GM18907 (cell line): ENCODE measurements at regions not wholly inside any gene's neighbourhood (a gene's known extent, or its start where the extent isn't known, plus 50 kb on each side); places are given as distances from the start of the nearest gene placed in this dataset.
"Not testable (repeated sequence)": the region's sequence is repeated elsewhere in the genome, so short reads cannot be mapped to it uniquely, and the experiment has no call there.

ENCODE experiments used
- ATAC-seq: cut with Tn5 transposase; IDR thresholded peaks from one replicate; pipeline ENCODE4 v1.9.1; 2021; ENCODE audit warnings: mild to moderate bottlenecking, moderate library complexity; ENCODE audit not compliant: unreplicated experiment

DNA sequence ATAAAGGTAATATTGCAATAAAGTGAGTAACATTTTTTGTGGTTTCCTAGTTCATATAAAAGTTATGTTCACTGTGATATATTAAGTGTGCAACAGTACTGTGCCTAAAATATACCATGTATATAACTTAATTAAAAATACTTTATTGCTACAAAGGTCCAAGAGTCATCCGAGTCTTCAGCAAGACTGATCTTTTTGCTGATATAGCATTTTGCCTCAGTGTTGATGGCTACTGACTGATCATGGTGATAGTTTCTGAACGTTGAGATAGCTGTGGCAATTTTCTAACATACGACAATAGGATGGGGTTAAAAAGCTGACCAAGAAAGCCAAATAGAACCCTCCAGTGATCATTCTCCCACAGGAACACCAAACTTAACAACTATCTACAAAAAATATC lies 1302.7 kb downstream of the TECRL start:
- ATAC-seq = no peak

DNA sequence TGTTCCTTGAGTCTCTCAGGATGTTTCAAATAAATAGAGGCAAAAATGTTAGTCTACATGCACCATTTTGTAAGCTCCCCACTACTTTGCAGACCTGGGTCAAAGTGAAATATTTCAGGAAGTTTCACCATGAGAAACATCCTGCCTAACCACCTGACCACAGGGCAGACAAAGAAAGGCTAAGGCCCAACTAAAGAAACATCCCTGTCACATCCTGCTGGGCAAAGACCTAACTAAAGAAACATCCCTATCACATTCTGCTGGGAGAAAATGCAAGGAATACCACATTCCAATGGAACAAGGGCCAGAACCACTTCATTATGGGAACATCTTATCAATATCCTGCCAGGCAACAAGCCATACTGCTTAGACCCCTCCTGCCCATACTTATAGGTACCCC lies 1303.4 kb downstream of the TECRL start:
- ATAC-seq = no peak

DNA sequence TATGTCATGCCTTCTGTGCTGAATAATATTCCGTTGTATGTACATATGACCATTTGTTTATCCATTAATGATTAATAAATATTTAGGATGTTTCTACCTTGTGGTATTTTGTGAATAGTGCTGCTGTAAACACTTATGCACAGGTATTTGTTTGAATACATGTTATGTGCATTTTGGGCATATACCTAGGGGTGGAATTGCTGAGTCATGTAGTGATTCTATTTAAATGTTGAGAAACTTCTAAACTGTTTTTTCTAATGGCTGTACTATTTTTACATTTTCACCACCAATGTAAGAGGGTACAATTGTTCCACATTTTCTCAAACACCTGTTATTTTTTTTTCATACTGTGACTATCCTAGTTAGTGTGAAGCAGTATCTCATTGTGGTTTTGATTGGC lies 1318.6 kb downstream of the TECRL start:
- ATAC-seq = no peak

DNA sequence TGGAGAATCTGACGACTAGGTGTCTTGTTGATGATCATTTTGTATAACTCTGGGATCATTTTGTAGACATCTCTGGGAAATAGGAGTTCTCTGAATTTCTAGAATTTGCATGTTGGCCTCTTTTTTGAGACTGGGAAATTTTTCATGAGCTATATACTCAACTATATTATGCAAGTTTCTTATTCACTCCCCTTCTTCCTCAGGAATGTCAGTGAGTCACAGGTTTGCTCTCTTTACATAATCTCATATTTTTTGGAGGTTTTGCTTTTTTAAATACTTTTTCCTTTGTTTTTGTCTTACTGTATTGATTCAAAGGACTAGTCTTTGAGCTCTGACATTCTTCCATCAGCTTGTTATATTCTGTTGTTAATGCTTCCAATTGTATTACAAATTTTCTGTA lies 1324.2 kb downstream of the TECRL start:
- ATAC-seq = no peak

DNA sequence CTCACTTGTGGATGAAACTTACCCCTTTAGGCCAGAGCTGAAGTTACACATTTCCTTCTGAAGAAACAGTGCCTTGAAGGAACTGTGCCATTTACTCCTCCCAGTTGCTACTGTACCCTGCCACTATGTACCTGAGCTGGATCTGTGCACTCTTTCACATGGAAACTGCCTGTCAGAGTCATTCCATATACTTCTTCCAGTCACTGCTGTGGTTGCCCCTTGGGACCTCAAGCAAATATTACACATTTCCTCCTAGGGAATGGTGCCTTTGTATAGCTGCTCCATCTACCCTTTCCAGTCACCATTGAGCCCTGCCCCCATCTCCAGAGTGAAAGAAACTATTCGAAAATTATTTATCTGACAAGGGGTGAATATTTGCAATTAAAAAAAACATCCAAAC lies 1328.3 kb downstream of the TECRL start:
- ATAC-seq = no peak

DNA sequence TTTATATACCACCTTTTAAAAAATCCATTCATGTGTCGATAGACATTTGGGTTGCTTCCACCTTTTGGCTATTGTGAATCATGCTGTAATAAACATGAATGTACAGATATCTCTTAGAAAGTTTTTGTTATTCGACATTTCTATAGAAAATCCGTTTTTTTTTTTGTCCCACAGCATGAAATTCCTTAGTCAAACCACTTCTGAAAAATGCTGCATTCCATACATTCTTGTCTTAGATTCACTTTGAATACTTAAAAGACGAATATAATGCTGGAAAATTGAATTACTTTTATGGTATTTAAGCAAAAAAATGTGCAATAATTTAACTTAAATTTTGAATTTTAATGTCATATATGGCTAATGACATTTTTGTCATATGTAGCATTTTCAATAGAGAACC lies 1345.5 kb downstream of the TECRL start:
- ATAC-seq = no peak

DNA sequence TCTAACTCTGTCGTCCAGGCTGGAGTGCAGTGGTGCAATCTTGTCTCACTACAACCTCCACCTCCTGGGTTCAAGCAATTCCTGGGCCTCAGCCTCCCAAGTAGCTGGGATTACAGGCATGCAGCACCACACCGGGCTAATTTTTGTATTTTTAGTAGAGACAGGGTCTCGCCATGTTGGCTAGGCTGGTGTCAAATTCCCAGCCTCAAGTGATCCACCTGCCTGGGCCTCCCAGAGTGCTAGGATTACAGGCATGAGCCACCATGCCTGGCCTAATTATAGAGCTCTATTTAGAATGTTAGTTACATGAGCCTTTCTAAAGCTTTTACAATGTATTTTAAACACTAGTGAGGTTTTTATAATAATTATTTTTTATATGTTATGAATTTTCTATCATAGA lies 1346.4 kb downstream of the TECRL start:
- not testable (repeated sequence) for ATAC-seq

DNA sequence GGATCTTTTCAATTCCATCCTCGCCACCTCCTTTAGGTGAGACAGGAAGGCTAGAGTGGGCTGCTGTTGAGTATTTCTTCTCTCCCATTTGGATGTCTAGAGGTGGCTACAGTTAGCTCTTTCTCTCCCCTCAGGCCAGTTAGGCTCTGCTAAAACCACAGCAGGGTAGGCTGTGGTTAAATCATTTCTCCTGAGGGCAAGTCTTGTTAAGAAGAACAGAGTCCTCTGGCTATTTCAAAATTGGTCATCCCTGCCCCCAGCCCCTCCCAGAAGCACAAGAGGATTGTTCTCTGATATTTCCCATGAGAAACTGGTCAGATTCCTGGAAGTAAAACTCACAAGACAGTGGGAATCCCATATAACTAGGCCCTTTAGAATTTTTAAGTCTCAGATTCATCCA lies 1359.5 kb downstream of the TECRL start:
- ATAC-seq = no peak

DNA sequence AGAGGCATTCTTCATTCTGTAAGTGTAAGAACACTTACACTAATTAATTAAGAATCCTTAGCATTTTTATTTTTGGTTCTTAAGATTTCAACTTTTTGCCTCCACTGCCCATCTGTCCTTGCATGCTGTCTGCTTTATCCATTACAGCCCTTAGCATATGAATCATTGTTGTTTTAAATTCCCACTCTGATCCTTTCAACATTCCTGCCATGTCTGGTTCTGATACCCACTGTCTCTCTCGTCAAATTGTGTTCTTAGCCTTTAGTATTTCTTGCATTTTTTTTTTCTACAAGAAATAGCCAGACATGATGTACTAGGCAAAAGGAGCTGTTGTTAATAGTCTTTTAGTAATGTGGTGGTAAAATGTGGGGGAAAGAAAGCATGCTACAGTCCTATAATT lies 1360.0 kb downstream of the TECRL start:
- ATAC-seq = no peak

DNA sequence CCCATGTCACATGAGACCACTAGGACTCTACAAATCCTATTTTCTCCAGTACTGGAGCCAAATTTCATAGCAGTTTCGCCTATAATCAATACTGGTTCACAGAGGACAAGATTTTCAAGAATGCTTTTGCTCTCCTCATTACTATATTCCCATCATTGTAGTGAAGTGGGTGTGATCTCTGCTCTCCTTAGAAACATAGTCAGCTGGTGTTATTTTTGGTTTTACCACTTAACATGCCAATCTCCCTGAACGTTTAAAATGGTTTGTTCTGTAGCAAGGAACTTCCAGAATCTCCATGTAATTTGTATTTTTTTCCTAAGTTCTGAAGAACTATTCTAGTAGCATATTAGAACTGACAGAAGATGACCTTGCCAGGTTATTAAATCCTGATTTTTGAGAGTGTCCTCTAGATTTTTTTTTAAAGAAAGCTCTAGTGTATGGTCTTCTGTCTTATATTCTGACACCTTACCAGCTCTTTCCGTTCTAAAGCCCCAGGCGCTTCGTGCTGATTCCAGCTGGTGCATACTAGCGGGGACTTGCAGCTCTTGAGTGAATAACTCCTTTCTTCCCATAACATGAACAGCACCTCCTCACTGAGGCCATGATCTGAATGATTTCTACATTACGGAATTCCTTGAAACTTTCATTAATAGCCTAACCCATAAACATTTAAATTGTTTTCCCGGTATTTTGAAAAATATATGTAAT lies 1372.9 kb downstream of the TECRL start:
- no peak for ATAC-seq

DNA sequence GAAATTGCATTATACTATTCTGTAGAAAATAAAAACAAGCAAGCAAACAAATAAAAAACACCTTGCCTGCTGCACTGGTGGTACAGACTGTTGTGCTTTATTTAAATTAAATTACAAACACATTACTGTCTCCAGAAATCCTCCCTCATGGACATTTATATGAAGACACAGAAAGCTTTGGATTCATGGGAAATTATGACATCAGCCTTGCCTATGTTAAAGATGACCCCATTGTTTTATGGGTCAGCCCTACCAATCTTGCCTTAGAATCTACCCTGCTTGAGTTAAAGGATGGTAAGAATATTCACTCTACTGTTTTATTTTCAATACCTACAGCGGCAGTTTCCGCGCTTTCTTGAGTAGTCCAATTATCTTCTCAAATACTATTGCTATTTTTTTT lies 1379.9 kb downstream of the TECRL start:
- ATAC-seq = no peak

DNA sequence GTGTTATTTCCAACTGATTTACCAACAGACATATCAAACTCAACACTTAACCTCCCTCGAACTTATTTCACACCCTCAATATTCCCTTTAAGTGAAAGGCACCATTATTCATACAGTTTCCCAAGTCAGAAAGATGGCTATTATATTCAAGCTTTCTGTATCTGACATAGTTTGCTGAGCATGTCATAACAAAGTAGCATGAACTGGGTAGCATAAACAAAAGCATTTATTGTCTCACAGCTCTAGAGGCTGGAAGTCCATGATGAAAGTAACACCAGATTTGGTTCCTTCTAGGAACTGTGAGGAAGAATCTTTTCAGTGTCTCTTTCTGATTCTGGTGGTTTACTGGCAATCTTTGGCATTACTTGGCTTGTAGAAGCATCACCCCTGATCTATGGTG lies 1388.6 kb downstream of the TECRL start:
- no peak for ATAC-seq

DNA sequence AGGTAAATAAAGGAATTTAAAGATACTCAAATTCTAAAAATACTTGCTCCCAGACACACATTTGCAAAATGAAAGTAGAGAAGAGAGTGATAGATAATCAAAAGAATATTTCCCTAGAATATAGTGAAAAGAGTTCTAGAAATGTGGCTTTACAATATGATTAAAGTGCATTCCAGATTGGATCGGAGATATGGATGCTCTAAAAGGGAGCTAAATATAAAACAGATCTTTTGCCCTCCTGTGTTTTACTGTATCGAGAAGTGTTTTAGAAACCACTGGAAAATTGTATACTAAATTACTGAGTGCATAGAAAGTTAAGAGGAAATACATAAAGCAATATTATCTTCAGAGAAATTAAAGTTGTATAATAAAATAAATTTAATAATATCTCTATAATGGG lies 1392.0 kb downstream of the TECRL start:
- no peak for ATAC-seq

DNA sequence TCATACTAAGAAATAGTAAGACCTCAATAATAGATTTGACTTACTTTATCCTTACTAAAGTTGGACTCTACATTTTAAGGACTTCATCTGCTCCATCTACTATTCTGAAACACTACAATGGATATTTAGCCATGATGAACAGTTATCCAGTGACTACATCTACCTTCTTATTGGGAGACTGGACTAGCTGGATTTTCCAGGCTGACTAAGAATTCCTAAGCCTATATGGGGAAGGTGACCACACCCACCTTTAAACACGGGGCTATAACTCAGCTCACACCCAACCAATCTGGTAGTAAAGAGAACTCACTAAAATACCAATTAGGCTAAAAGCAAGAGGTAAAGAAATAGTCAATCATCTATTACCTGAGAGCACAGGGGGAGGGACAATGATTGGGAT lies 1438.4 kb downstream of the TECRL start:
- ATAC-seq = no peak

DNA sequence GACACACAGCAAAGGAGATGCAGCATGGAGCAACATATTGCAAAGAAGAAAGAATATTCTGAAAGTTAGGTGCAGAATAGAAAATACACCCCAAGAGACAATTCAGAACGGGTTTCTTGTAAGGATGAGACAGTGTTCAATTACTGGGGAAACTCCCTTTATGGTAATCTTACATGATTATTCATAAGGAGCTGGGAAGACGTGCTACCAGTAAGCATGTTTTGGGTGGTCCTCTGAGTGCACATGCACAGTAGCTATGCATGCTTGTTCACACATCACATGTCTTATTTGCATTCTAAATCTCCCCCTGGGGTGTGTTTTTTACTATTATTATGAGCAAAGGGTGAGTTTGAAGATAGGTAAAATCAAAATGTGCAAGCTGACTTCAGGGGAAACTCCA lies 1448.8 kb downstream of the TECRL start:
- no peak for ATAC-seq

DNA sequence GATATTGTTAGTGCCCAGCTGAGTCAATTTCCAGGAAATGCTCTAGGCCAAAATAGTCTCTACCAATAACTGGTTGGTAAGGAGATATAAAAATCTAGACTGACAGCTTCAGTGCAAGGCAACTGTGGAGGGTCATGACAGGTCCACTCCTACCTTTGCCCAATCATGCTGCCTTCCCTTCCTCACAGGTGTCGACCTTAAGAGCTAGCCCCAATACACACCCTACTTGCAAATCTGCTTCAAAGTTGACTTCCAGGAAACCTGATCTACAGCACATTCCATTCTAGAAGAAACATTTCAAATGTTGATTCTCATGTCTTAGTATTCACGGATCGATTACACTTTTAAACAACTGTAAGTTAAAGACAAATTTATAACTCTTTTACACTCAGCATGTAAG lies 1455.5 kb downstream of the TECRL start:
- no peak for ATAC-seq

DNA sequence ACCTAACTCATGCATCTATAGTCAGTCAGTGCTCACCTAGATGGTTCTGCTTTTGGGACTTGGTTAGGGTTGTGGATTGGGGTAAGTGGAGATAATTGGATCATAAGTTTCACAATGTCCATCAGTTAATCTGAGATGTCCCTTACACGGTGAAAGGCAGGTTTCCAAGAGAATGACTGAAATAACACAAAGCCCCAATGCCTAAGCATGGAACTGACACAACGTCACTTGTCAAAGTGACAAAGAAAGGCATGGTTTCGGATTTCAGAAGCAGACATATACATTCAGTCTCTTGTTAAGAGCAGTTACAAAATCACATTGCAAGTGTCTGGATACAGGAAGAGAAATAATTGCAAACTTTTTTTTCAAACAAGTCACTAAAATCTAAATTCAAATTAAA lies 1456.9 kb downstream of the TECRL start:
- no peak for ATAC-seq

DNA sequence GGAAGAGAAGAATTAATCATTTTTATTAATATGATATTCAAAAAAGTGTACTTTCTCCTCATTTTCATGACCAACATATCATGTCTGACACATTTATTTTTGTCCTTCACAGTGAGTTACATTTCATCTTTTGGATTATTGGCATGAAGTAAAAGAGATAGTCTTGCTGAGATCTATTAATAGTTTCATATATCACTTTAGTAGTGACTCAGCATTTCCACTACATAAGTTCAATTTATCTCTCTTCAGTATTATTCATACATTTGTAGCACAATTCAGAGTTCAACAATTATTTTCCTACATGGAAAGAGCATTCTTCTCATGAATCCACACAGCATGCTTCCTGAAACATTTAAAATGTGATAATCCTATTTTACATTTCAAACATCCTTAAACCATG lies 1461.1 kb downstream of the TECRL start:
- ATAC-seq = no peak

DNA sequence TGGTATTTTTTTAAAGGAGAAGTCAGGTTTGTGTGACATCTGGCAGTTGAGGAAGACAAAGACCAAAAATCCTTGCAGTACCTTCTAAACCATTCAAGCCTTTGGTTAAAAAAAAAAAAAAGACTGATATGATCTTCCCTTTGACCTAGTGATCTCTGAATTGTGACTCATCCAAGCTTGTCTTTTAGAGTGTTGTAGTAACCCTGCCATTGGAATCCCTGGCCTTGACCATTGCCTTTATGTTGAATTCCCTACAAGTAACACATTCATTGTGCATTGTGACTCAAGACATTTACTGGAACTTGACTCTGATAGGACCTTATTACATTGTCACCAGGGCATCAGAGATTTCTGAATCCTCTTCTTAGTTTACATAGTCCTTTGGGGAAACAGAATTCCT lies 1469.0 kb downstream of the TECRL start:
- no peak for ATAC-seq

DNA sequence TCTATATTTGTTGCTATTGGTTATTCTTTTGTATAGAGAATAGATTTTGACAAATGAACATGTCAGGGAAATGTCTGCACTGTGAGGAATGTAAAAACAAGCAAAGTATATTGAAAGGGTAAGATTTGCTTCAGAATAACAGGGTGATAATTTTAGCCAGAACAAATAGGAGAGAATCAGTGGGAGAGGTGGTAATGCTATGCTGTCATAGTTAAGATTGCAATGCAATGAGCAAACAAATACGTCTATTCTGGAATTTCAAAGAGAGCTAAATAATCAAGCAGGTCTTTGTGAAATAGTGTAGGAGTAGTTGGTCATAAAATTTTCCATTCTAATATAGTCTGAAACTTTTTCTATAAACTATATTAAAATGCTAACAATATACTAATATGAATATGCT lies 1478.4 kb downstream of the TECRL start:
- ATAC-seq = no peak

DNA sequence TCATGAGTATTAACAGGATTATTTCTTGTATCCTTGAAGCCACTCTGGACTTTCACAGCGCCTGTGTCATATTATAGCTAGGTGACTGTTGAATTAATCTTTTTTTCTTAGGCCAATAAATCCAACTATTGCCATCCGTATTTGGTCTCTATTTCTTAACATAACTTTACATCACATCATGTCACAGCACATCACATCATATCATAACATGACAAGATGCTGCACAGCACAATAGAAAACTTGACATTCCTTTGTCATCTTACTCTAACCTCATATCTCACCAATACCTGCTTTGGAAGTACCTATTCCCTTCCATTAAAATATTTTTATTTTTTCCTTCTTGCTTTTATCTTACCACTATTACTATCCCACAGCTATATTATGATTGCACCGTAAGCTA lies 1480.8 kb downstream of the TECRL start:
- ATAC-seq = no peak

DNA sequence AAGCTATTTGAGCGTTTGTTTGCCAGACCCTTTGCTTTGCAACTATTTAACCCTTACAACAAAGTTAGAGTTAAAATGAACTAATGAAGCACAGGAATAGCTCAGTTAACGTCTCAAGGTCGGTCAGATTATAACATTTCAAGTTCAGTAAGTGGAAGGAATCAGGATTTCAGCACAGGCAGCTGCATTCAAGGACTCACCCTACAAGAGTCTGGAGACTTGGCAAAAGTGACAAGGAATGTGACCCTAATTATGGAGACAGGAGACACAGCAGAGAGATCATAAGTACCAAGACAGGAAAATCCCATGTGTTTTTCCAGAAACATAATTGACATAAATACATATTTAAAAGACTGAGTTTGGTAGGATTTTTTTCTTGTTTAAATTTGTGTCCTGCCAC lies 1481.7 kb downstream of the TECRL start:
- ATAC-seq = no peak

DNA sequence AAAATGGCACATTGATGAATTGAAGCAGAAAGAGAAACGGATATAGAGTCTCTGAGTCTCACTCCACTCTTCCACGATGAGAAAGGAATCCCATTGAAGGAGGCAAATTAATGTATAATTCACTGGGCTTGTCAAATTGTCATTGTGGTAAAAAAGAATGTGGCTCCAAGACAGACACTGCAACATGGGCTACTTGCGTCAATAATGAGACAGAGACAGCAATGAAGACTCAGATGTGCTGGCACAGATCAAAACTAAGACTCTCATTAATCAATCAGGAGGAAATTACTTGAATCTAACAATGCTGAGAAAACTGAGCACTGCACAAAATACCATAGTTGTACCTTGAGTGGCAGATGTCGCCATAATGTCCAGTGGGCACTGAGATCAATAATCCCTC lies 1485.5 kb downstream of the TECRL start:
- ATAC-seq = no peak

DNA sequence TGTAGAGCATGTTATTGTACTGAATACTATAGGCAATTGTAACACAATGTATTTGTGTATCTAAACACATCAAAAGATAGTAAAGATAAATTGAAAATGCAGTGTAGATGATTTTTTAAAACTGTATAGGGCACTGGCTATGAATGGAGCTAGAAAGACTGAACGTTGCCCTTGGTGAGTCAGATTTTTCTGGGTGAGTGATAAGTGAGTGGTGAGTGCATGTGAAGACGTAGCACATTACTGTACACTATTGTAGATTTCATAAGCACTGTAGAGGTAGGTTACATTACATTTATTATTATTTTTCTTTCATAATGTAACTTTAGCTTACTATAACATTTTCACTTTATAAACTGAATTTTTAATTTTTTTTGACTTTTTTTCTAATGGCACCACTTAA lies 1491.6 kb downstream of the TECRL start:
- ATAC-seq = no peak
